ENCODE measurements at regions not wholly inside any gene's neighbourhood (a gene's known extent, or its start where the extent isn't known, plus 50 kb on each side); places are given as distances from the start of the nearest gene placed in this dataset.

DNA sequence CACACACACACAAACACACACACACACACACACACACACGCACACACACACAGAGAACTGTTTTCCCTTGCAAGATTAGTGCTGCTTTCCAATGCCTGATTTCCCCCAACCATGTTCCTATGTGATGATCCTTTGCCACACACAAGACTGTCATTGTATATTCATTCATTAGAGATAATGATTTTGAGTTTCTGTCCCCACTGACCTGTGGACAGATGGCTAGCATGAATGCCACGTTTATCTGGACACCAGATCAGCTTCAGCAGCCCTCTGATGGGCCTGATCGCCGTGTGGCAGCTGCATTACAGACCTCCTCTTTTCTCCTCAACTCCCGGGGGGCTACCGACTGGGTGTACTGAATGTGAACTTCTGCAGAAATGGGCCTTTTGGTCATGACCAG, 353.0 kb downstream of the MYCN start:
- TF ChIP-seq HDGF (IDR thresholded peaks at IDR 0.05; ENCODE audit: borderline replicate concordance) (no peak), ELF4 (IDR thresholded peaks at IDR 0.05) (no peak), FOXK2 (IDR thresholded peaks at IDR 0.05) (no peak), L3MBTL2 (conservative IDR thresholded peaks at IDR 0.05) (no peak), FOXM1 (IDR thresholded peaks at IDR 0.05; ENCODE audit: borderline replicate concordance) (no peak), BHLHE40 (IDR thresholded peaks at IDR 0.05; ENCODE audit: borderline replicate concordance) (no peak), SP1 (IDR thresholded peaks at IDR 0.05) (no peak), ARNT (IDR thresholded peaks at IDR 0.05) (no peak), ZNF384 (IDR thresholded peaks at IDR 0.05) (no peak)
